Lung (tissue), 11 donors: ENCODE measurements at regions not wholly inside any gene's neighbourhood (a gene's known extent, or its start where the extent isn't known, plus 50 kb on each side); places are given as distances from the start of the nearest gene placed in this dataset.

Source experiments
- ATAC-seq: fragments of 200-7000 bp; cut with Tn5 transposase; one replicate; pipeline ENCODE4 v1.9.1; 2020; ENCODE audit warnings: moderate number of reproducible peaks; ENCODE audit not compliant: insufficient read depth, low FRiP score
- DNase-seq, 3 donors: peaks; one replicate each; pipeline ENCODE4 v3.0.0-alpha.2; 2013 to 2017
- H3K27ac ChIP-seq, 2 donors: one replicate each; pipeline ENCODE4 v1.5.1; 2013; ENCODE audit warnings: mild to moderate bottlenecking in 2 of 2, moderate library complexity in 2 of 2, control low read depth in 1 of 2, inconsistent platforms in 1 of 2, low read depth in 1 of 2, low read length in 1 of 2
- H3K27me3 ChIP-seq, 3 donors: one replicate each; pipeline ENCODE4 v1.5.1; 2013; ENCODE audit warnings: low read length in 2 of 3; ENCODE audit not compliant: control insufficient read depth in 3 of 3, insufficient read depth in 3 of 3
- H3K36me3 ChIP-seq, 4 donors: one replicate each; pipeline ENCODE4 v1.5.1; 2013; ENCODE audit warnings: low read length in 4 of 4, mild to moderate bottlenecking in 1 of 4, moderate library complexity in 1 of 4; ENCODE audit not compliant: control insufficient read depth in 4 of 4, insufficient read depth in 4 of 4
- H3K4me1 ChIP-seq, 5 donors: one replicate each; pipeline ENCODE4 v1.5.1; 2013; ENCODE audit warnings: low read length in 5 of 5, mild to moderate bottlenecking in 2 of 5, moderate library complexity in 1 of 5; ENCODE audit not compliant: control insufficient read depth in 5 of 5, insufficient read depth in 5 of 5
- H3K4me3 ChIP-seq: one replicate; pipeline ENCODE4 v1.5.1; 2013; ENCODE audit warnings: mild to moderate bottlenecking, control low read depth, moderate library complexity
- H3K9ac ChIP-seq, 2 donors: one replicate each; pipeline ENCODE4 v1.5.1; 2013; ENCODE audit warnings: low read length in 2 of 2, control low read depth in 1 of 2; ENCODE audit not compliant: insufficient read depth in 1 of 2
- H3K9me3 ChIP-seq, 4 donors: one replicate each; pipeline ENCODE4 v1.5.1; 2013; ENCODE audit warnings: low read length in 3 of 4, mild to moderate bottlenecking in 1 of 4, moderate library complexity in 1 of 4; ENCODE audit not compliant: control insufficient read depth in 4 of 4, insufficient read depth in 3 of 4
- WGBS, 2 donors: extraction: QIAGEN DNeasy Blood & Tissue Kit; methylation state at CpG; one replicate each; pipeline ENCODE4 v1.1.7; 2013; 5-methylcytosine and 5-hydroxymethylcytosine counted together
- TF ChIP-seq, protein P1 (sequence below): IDR thresholded peaks from 2 replicates; pipeline ENCODE4 v1.5.1; 2012; ENCODE audit warnings: mild to moderate bottlenecking; ENCODE audit errors: control extremely low read depth, extremely low read depth
- donor health status: control.
- donor health status: control.
- donor health status: Bipolar disorder and iron deficiency.
- donor health status: healthy.
- donor health status: DM: yes; HTN: yes; CAD: no.

- H3K4me3 ChIP-seq: no peak overlapping the region
- H3K9me3 ChIP-seq: no peaks in the 10 kb centered on the region
- H3K27me3 ChIP-seq: no peaks in the 10 kb centered on the region
- H3K36me3 ChIP-seq: no peaks in the 10 kb centered on the region
- H3K27ac ChIP-seq: no peak overlapping the region
- 84 to 91% methylated on average over 13 of the region's 13 CpGs for WGBS, 2 donors
- peaks cover 0 to 17% (median 4%) of the 10 kb centered on the region in 5 donors for H3K4me1 ChIP-seq
- DNase-seq: no peak
- TF ChIP-seq, protein P1, sequence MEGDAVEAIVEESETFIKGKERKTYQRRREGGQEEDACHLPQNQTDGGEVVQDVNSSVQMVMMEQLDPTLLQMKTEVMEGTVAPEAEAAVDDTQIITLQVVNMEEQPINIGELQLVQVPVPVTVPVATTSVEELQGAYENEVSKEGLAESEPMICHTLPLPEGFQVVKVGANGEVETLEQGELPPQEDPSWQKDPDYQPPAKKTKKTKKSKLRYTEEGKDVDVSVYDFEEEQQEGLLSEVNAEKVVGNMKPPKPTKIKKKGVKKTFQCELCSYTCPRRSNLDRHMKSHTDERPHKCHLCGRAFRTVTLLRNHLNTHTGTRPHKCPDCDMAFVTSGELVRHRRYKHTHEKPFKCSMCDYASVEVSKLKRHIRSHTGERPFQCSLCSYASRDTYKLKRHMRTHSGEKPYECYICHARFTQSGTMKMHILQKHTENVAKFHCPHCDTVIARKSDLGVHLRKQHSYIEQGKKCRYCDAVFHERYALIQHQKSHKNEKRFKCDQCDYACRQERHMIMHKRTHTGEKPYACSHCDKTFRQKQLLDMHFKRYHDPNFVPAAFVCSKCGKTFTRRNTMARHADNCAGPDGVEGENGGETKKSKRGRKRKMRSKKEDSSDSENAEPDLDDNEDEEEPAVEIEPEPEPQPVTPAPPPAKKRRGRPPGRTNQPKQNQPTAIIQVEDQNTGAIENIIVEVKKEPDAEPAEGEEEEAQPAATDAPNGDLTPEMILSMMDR: no peak
- no peak for ATAC-seq
- H3K9ac ChIP-seq: no peak overlapping the region
These were observed 55.0 kb downstream of the KCNF1 start for GRCh38 chr2:10966741-10967140.

DNA sequence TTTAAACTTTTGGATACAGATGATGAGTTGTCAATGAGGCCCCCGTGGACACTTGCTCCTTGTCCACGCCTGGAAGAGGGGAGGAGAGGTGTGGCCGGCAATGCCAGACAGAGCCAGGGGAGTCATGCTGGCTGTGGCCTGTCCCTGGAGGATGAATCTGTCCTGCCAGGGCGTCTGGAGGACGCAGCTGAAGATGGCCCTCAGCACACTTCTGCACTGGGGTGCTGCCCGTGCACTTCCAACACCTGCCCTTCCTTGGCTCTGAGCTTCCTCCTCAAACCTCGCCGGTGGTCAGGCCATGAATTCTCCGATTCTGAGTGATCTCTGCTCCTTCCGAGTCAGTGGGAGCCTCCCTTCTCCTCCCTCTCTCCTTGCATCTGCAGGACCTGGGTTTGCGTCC, 56.4 kb downstream of the KCNF1 start:
- Histone ChIP-seq H3K4me3 (no peak overlapping the region), H3K27ac (no peak overlapping the region), H3K9me3 (no peaks in the 10 kb centered on the region), H3K36me3 (no peaks in the 10 kb centered on the region), H3K4me1 (peaks cover 0 to 17% (median 4%) of the 10 kb centered on the region in 5 donors), H3K9ac (no peak overlapping the region), H3K27me3 (no peaks in the 10 kb centered on the region)
- TF ChIP-seq, protein P1: no peak
- 87 to 90% methylated on average over 11 of the region's 11 CpGs for WGBS, 2 donors
- ATAC-seq (no peak), DNase-seq (no peak)

- ATAC-seq (no peak), DNase-seq (no peak)
- Histone ChIP-seq H3K4me3 (no peak overlapping the region), H3K9me3 (no peaks in the 10 kb centered on the region), H3K27ac (no peak overlapping the region), H3K36me3 (no peaks in the 10 kb centered on the region), H3K27me3 (no peaks in the 10 kb centered on the region), H3K4me1 (no peaks in the 10 kb centered on the region), H3K9ac (no peak overlapping the region)
- TF ChIP-seq, protein P1: no peak
- 46 to 55% methylated on average over 3 of the region's 3 CpGs for WGBS, 2 donors
These were observed 58.9 kb downstream of the KCNF1 start for GRCh38 chr2:10970666-10971065.

- Histone ChIP-seq H3K27me3 (no peaks in the 10 kb centered on the region), H3K27ac (no peak overlapping the region), H3K4me1 (no peaks in the 10 kb centered on the region), H3K4me3 (no peak overlapping the region), H3K36me3 (no peaks in the 10 kb centered on the region), H3K9ac (no peak overlapping the region), H3K9me3 (no peaks in the 10 kb centered on the region)
- WGBS, 2 donors: 85 to 91% methylated on average over 15 of the region's 15 CpGs
- DNase-seq (no peak), ATAC-seq (no peak)
- TF ChIP-seq, protein P1: no peak
These were observed 59.6 kb downstream of the KCNF1 start for GRCh38 chr2:10971161-10971887.
